NCI-H226 (cell line): ENCODE measurements at regions not wholly inside any gene's neighbourhood (a gene's known extent, or its start where the extent isn't known, plus 50 kb on each side); places are given as distances from the start of the nearest gene placed in this dataset.
A peak's percentile ranks its signal among the peaks of the same experiment; 100 is the strongest.

Experiments
- DNase-seq: peaks from one replicate; pipeline ENCODE4 v3.0.0-alpha.2; 2015

DNA sequence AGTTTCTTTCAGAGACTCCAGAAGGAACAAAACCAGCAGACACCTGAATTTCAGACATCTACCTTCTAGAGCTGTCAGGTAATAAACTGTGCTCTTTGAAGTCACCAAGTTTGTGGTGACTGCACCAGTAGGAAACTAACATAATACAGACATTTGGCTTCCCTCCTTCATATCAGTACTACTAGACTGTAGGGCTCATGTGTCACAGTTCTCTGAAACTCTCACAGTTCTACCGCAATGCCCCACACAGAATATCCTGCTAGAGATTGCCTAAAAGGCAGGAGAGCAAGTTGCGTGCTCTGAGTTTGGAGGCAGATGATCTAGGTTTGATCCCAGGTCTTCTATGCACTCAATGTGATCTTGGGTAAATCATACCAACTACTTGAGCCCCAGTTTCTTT is 205.0 kb upstream of the LRFN2 start:
- DNase-seq, result no peak

- no peak for DNase-seq
Measured at GRCh38 chr6:40791004-40791403, 203.8 kb upstream of the LRFN2 start.

GRCh38 chr6:40788661-40789655 is 201.8 kb upstream of the LRFN2 start:
- DNase-seq, result peak; percentile 9

DNA sequence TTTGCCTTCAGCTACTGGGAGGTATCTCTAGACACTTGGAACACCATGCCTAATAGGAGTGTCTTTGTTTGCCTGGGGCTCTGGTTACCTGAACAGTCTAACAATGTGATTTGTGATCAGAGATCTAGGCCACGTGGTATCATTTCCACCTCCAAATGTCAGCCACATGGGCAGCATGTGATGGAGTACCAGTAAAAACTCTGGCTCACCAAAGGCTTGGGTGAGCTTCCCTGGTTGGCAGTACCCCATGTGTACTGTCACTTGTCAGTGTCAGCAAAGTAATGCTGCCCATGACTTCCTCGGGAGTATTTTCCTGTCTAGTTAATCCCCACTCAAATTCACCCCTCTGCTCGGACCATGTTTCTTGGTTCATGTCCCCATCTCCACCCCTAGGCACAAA is 195.2 kb upstream of the LRFN2 start:
- DNase-seq, result no peak

- DNase-seq, result no peak
Measured at GRCh38 chr6:40780637-40781036, 193.5 kb upstream of the LRFN2 start.

GRCh38 chr6:40779409-40779808 is 192.2 kb upstream of the LRFN2 start:
- peak; percentile 20 for DNase-seq

GRCh38 chr6:40778918-40779317 is 191.8 kb upstream of the LRFN2 start:
- DNase-seq, result no peak

DNA sequence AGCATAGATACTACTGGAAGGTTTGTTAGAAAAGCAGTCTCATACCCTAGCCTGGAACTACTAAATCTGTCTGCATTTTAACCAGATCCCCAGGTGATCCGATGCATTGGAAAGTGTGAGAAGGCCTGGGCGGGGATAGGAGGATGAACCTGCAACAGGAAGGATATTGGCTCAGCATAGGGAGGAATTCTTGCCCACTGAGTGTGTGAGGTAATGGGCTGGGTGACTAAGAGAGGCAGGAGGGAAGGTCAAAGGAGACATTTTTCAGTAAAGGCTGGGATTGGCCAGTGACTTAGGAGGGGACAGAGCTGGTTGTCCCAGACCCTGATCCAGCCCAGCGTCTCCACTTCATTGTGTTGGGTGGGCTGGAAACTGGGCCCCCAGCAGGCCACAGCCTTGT is 191.0 kb upstream of the LRFN2 start:
- DNase-seq, result peak; percentile 22

- no peak for DNase-seq
Measured at GRCh38 chr6:40774932-40775331, 187.8 kb upstream of the LRFN2 start.

GRCh38 chr6:40770794-40771193 is 183.6 kb upstream of the LRFN2 start:
- no peak for DNase-seq

DNA sequence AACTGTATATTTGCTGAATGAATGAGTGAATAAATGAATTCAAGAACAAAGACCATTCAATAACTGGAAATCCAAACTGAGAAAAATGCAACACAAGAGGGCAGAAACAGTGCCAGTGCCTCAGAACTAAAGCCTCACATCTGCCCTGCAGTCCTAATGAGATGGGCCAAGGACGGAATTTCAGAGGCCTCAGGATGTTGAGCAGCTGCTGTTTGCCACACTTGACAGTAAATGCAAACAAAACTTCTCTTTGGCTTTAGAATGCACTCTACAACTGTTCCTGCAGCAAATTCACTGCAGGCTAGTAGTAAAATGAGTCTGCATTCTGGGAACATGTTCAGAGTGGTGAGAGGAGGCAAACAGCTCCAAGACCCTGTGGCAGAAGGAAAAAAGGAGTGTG is 177.6 kb upstream of the LRFN2 start:
- DNase-seq, result no peak

DNA sequence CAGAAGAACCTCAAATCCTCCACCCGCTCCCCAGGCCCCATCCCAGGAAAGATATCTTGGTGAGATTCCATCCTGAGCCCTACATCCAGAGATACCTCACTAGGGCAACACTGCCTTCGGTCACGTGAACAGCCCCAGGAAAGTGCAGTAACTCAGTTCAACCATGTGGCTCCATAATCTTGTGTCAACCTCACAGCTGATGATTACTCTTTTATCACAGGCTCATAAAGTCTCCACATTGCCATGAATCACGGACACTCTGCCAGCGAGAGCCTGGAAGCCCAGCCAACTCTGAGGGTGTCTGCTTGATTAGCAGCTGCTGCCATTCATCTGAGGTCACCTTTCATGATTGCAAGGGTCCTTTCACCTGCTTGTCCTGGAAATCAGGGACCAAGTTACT is 175.8 kb upstream of the LRFN2 start:
- no peak for DNase-seq

DNA sequence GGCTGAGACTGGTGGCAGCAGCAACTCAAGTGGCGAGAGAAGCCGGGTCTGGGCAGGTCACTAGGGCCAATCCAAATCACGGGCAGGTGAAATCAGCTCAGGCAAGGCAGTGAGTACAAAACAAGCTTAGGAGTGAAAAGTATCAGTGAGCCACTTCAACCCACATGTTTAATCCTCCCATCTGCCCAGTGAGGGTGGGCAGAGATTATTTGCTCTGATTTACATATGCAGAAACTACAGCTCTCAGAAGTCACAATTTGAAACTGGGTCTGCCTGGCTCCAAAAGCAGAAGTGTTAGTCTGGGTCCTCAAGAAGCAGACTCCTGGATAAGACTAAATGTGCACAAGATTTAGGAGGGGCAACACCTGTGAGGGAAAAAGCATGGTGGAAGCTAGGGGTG is 173.7 kb upstream of the LRFN2 start:
- no peak for DNase-seq

DNA sequence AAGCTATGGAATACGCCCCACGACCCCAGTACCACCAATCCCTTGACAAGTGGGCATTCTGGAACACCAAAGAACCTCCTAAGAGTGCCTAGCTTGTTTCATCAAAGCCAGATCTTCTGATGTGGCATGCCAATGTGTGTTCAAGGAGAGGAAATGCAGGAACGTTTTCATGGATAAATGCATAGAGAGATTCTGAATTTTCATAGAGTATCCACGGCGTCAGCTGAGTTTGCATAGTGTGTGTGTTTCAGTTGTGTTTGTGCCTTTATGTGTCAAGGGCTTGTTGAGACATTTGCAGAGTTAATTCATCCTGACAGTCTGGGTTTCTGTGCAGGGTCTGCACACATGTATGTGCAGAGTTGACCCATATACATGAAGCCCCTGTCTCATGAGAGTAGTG is 172.7 kb upstream of the LRFN2 start:
- DNase-seq, result no peak

DNA sequence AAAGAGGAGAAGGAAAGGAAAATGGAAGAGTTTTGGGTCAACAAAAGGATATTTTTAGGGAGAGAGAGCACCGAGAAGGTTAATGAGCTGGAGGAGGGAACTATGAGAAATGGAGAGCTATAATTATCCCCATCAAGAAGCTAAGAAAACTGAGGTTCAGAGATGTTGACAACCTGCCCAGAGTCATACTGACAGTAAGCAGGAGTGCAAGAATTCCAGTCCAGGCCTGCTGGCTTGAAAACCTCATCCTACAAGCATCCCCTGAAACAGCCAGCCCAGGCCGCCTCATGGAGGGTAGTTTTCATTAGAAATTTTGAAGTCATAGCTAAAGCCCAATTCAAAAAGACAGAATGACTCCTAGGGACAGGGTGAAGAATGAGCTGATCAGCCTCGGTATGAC is 172.1 kb upstream of the LRFN2 start:
- DNase-seq, result no peak

- peak; percentile 5 for DNase-seq
Measured at GRCh38 chr6:40755749-40756452, 168.7 kb upstream of the LRFN2 start.

DNA sequence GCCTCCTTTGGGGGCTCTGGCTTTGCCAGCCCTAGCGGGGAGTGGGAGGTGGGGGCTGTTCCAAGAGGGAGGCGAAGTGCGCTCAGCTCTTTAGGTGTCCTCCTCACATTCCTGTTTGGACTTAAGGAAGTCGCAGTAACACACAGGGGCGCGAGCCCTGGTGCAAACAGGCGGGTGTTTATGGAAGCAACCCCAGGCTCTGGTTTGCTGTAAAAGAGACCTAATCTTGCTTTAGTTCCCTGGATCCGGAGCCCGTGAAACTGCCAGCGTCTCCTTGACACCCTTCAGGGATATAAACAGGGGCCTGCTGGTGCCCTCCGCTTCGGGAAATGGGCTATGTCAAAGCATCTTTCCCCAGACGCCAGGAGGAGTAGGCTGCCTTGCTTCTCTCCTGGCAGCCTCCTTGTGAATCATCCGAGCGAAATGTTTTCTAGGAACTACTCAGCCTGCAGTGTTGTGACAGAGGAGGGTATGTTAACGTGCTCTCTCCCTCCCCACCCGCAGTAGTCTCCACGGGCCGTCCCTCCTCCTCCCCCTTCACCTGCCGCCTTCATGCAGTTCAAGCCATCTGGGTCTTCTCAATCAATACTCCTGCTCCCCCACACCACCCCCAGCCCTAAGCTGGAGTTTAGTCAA is 168.0 kb upstream of the LRFN2 start:
- peak; percentile 4 for DNase-seq

GRCh38 chr6:40754461-40755045 is 167.4 kb upstream of the LRFN2 start:
- DNase-seq, result no peak

DNA sequence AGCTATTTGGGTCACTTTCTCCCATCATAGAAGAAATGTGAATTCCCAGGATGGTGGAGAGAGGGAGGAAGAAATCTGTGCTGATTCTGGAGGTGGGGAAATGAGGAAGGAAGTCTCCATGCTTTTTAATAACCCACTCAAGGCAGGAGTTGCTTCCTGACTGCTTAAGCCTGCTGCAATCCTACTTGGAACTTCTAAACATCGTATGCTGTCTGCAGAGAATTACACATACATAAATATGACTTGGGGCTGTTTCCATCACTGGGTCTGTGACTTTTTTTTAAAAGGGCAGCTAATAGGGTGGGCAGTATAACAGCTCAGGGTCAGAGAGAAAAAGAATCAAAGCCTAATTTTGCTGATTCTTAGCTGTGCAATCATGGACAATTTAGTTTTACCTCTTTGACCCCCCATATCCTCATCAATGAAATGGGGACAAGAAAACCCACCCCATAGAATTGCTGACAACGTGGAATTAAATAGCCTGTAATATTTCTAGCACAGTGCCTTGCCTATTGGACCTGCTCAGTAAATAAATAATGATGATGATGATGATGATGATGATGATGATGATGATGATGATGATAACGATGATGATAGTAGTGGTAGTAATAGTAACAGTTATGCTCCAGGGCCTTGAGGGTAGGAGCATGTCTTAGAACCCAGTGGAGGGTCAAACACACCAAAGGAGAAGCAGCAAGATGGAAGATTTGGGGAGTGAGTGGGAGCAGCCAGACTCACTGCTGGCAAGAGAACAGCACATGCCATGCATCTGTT is 166.7 kb upstream of the LRFN2 start:
- DNase-seq, result no peak

GRCh38 chr6:40753048-40753447 is 165.9 kb upstream of the LRFN2 start:
- DNase-seq, result no peak

DNA sequence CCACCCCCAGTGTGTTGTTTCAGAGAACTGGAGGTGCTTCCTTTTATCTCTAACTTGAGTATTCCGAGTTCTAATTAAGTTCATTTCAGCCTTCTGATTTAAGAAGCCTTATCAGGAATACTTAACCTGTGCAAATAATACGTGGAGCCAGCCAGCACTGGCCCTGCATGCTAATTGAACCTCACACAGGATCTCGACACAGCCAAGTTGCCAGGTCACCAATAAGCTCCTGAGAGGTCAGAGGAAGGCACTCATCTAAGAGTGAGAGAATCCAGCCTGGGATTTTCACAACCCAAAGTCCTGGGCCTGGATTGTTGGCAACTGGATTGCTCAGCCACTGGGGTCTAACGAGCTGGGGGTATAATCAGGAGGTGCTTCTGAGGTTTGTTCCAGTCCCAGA is 157.7 kb upstream of the LRFN2 start:
- no peak for DNase-seq

DNA sequence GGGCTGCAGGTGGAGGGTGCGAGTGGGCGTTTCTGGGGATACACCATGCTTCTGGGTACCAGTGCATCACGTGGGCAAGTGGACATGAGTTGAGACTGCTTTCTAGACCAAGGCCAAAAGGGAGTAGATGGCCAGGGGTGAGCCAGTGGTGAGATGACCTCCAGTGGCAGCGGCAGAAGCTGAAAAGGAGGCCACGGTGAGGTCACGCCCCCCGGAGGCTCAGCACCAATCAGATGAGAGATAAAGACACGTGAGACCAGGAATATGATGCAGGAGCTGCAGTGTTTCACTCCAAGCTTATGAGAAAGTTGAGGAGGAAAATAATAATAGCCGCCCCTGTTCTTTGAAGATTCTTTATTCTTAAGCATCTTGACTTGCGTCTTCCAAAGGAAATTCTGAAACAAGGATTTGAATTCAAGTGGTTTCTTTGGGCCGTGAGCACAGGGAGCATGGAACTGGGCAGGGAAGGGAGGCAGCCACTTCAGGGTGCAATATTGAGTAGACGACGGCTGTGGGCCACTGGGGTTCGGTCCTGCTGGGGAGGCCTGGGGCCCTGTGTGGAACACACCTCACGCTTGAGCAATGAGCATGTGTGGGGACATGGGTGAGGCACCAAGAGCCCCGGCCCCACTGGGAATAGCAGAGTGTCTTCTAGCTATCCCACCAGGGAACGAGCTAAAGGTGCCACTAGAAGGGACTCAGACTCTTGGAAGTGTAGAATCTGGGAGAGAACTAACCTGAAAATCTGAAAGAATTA is 156.7 kb upstream of the LRFN2 start:
- DNase-seq, result no peak
